ENCODE measurements at regions not wholly inside any gene's neighbourhood (a gene's known extent, or its start where the extent isn't known, plus 50 kb on each side); places are given as distances from the start of the nearest gene placed in this dataset.

- ATAC-seq = no peak
- H3K27ac ChIP-seq (ENCODE audit: low read depth, low read length) = no peak overlapping the region
- H3K4me3 ChIP-seq (ENCODE audit: low read length) = no peak overlapping the region
- ChIA-PET POLR2A (no interaction called here), CTCF (interaction anchor here (0.5 kb wide), 1 partner anchor 21 kb away, joined by 3 read pairs; no protein-coding TSS in a partner anchor)
- no peaks in the 10 kb centered on the region for H3K4me1 ChIP-seq (ENCODE audit: control insufficient read depth in 2 of 2, insufficient read depth in 2 of 2, low read length in 2 of 2)
- H3K36me3 ChIP-seq (ENCODE audit: control insufficient read depth in 2 of 3, insufficient read depth in 3 of 3, low read length in 3 of 3) = no peaks in the 10 kb centered on the region
- Mint-ChIP-seq H3K4me1 (no peaks in the 10 kb centered on the region), H3K9me3 (peaks cover 0 to 10% (median 0%) of the 10 kb centered on the region in 11 donors), H3K27ac (no peak overlapping the region), H3K27me3 (no peaks in the 10 kb centered on the region), H3K4me3 (no peak overlapping the region), H3K36me3 (no peaks in the 10 kb centered on the region)
- intact Hi-C loops (cut with micrococcal nuclease) = loop anchor here in 1 of 2 donors (10.0 kb wide), 1 partner anchor 64 kb away; no protein-coding TSS in a partner anchor
- H3K9me3 ChIP-seq (ENCODE audit: control insufficient read depth in 2 of 3, low read length in 3 of 3) = no peaks in the 10 kb centered on the region
- no peak for DNase-seq
- no peaks in the 10 kb centered on the region for H3K27me3 ChIP-seq (ENCODE audit: control insufficient read depth in 2 of 2, insufficient read depth in 2 of 2, low read length in 2 of 2)
These were observed 1650.6 kb upstream of the IGFBP7 start for GRCh38 chr4:58760737-58761136.

GRCh38 chr4:58760100-58760499, 1649.9 kb upstream of the IGFBP7 start:
- H3K36me3 ChIP-seq (ENCODE audit: control insufficient read depth in 2 of 3, insufficient read depth in 3 of 3, low read length in 3 of 3) = no peaks in the 10 kb centered on the region
- no peak overlapping the region for H3K4me3 ChIP-seq (ENCODE audit: low read length)
- no peaks in the 10 kb centered on the region for H3K4me1 ChIP-seq (ENCODE audit: control insufficient read depth in 2 of 2, insufficient read depth in 2 of 2, low read length in 2 of 2)
- no peaks in the 10 kb centered on the region for H3K4me1 Mint-ChIP-seq
- ChIA-PET POLR2A (no interaction called here), CTCF (no interaction called here)
- no peak for ATAC-seq
- H3K36me3 Mint-ChIP-seq = no peaks in the 10 kb centered on the region
- H3K9me3 Mint-ChIP-seq = peaks cover 0 to 10% (median 0%) of the 10 kb centered on the region in 11 donors
- H3K27me3 ChIP-seq (ENCODE audit: control insufficient read depth in 2 of 2, insufficient read depth in 2 of 2, low read length in 2 of 2) = no peaks in the 10 kb centered on the region
- H3K27me3 Mint-ChIP-seq = no peaks in the 10 kb centered on the region
- H3K4me3 Mint-ChIP-seq = no peak overlapping the region
- DNase-seq = no peak
- no peak overlapping the region for H3K27ac Mint-ChIP-seq
- no peaks in the 10 kb centered on the region for H3K9me3 ChIP-seq (ENCODE audit: control insufficient read depth in 2 of 3, low read length in 3 of 3)
- intact Hi-C loops (cut with micrococcal nuclease) = loop anchor here in 1 of 2 donors (10.0 kb wide), 1 partner anchor 65 kb away; no protein-coding TSS in a partner anchor
- H3K27ac ChIP-seq (ENCODE audit: low read depth, low read length) = no peak overlapping the region

- Histone ChIP-seq H3K4me1 (ENCODE audit: control insufficient read depth in 2 of 2, insufficient read depth in 2 of 2, low read length in 2 of 2) (no peaks in the 10 kb centered on the region), H3K9me3 (ENCODE audit: control insufficient read depth in 2 of 3, low read length in 3 of 3) (peaks cover 0 to 4% (median 0%) of the 10 kb centered on the region in 3 experiments), H3K36me3 (ENCODE audit: control insufficient read depth in 2 of 3, insufficient read depth in 3 of 3, low read length in 3 of 3) (no peaks in the 10 kb centered on the region), H3K4me3 (ENCODE audit: low read length) (no peak overlapping the region), H3K27ac (ENCODE audit: low read depth, low read length) (no peak overlapping the region), H3K27me3 (ENCODE audit: control insufficient read depth in 2 of 2, insufficient read depth in 2 of 2, low read length in 2 of 2) (no peaks in the 10 kb centered on the region)
- ATAC-seq (no peak), DNase-seq (no peak)
- CTCF ChIA-PET = no interaction called here
- Mint-ChIP-seq H3K4me1 (no peaks in the 10 kb centered on the region), H3K9me3 (peaks cover 0 to 9% (median 3%) of the 10 kb centered on the region in 11 donors), H3K27me3 (no peaks in the 10 kb centered on the region), H3K36me3 (no peaks in the 10 kb centered on the region), H3K4me3 (no peak overlapping the region), H3K27ac (no peak overlapping the region)
- intact Hi-C loops (cut with micrococcal nuclease) = no loop called here
- POLR2A ChIA-PET = no interaction called here
These were observed 1639.0 kb upstream of the IGFBP7 start for GRCh38 chr4:58749206-58749605.

- ATAC-seq = no peak
- no peaks in the 10 kb centered on the region for H3K27me3 Mint-ChIP-seq
- Histone ChIP-seq H3K4me3 (ENCODE audit: low read length) (no peak overlapping the region), H3K27me3 (ENCODE audit: control insufficient read depth in 2 of 2, insufficient read depth in 2 of 2, low read length in 2 of 2) (no peaks in the 10 kb centered on the region), H3K9me3 (ENCODE audit: control insufficient read depth in 2 of 3, low read length in 3 of 3) (no peaks in the 10 kb centered on the region), H3K36me3 (ENCODE audit: control insufficient read depth in 2 of 3, insufficient read depth in 3 of 3, low read length in 3 of 3) (no peaks in the 10 kb centered on the region), H3K27ac (ENCODE audit: low read depth, low read length) (no peak overlapping the region), H3K4me1 (ENCODE audit: control insufficient read depth in 2 of 2, insufficient read depth in 2 of 2, low read length in 2 of 2) (no peaks in the 10 kb centered on the region)
- H3K4me3 Mint-ChIP-seq = no peak overlapping the region
- no peaks in the 10 kb centered on the region for H3K4me1 Mint-ChIP-seq
- no peak for DNase-seq
- CTCF ChIA-PET = no interaction called here
- no peak overlapping the region for H3K27ac Mint-ChIP-seq
- peaks cover 0 to 32% (median 4%) of the 10 kb centered on the region in 11 donors for H3K9me3 Mint-ChIP-seq
- no peaks in the 10 kb centered on the region for H3K36me3 Mint-ChIP-seq
- POLR2A ChIA-PET = no interaction called here
- intact Hi-C loops (cut with micrococcal nuclease) = no loop called here
These were observed 1630.7 kb upstream of the IGFBP7 start for GRCh38 chr4:58740897-58741296.

GRCh38 chr4:58739275-58739674, 1629.1 kb upstream of the IGFBP7 start:
- DNase-seq (no peak), ATAC-seq (no peak)
- CTCF ChIA-PET = interaction anchor here (0.5 kb wide), 1 partner anchor 1213 kb away, joined by 4 read pairs; no protein-coding TSS in a partner anchor
- Histone ChIP-seq H3K36me3 (ENCODE audit: control insufficient read depth in 2 of 3, insufficient read depth in 3 of 3, low read length in 3 of 3) (no peaks in the 10 kb centered on the region), H3K4me1 (ENCODE audit: control insufficient read depth in 2 of 2, insufficient read depth in 2 of 2, low read length in 2 of 2) (no peaks in the 10 kb centered on the region), H3K27ac (ENCODE audit: low read depth, low read length) (no peak overlapping the region), H3K9me3 (ENCODE audit: control insufficient read depth in 2 of 3, low read length in 3 of 3) (no peaks in the 10 kb centered on the region), H3K27me3 (ENCODE audit: control insufficient read depth in 2 of 2, insufficient read depth in 2 of 2, low read length in 2 of 2) (no peaks in the 10 kb centered on the region), H3K4me3 (ENCODE audit: low read length) (no peak overlapping the region)
- intact Hi-C loops (cut with micrococcal nuclease) = no loop called here
- Mint-ChIP-seq H3K36me3 (no peaks in the 10 kb centered on the region), H3K4me1 (no peaks in the 10 kb centered on the region), H3K27ac (no peak overlapping the region), H3K27me3 (no peaks in the 10 kb centered on the region), H3K4me3 (no peak overlapping the region), H3K9me3 (peaks cover 0 to 32% (median 4%) of the 10 kb centered on the region in 11 donors)
- POLR2A ChIA-PET = no interaction called here

- Histone ChIP-seq H3K27me3 (ENCODE audit: control insufficient read depth in 2 of 2, insufficient read depth in 2 of 2, low read length in 2 of 2) (no peaks in the 10 kb centered on the region), H3K4me1 (ENCODE audit: control insufficient read depth in 2 of 2, insufficient read depth in 2 of 2, low read length in 2 of 2) (no peaks in the 10 kb centered on the region), H3K27ac (ENCODE audit: low read depth, low read length) (no peak overlapping the region), H3K9me3 (ENCODE audit: control insufficient read depth in 2 of 3, low read length in 3 of 3) (no peaks in the 10 kb centered on the region), H3K36me3 (ENCODE audit: control insufficient read depth in 2 of 3, insufficient read depth in 3 of 3, low read length in 3 of 3) (no peaks in the 10 kb centered on the region), H3K4me3 (ENCODE audit: low read length) (no peak overlapping the region)
- ATAC-seq (no peak), DNase-seq (no peak)
- CTCF ChIA-PET = no interaction called here
- H3K9me3 Mint-ChIP-seq = peaks cover 0 to 32% (median 4%) of the 10 kb centered on the region in 11 donors
- no peaks in the 10 kb centered on the region for H3K4me1 Mint-ChIP-seq
- no peak overlapping the region for H3K4me3 Mint-ChIP-seq
- no peaks in the 10 kb centered on the region for H3K27me3 Mint-ChIP-seq
- no peak overlapping the region for H3K27ac Mint-ChIP-seq
- no peaks in the 10 kb centered on the region for H3K36me3 Mint-ChIP-seq
- POLR2A ChIA-PET = no interaction called here
- intact Hi-C loops (cut with micrococcal nuclease) = no loop called here
These were observed 1628.2 kb upstream of the IGFBP7 start for GRCh38 chr4:58738375-58738774.

GRCh38 chr4:58734030-58734674, 1624.0 kb upstream of the IGFBP7 start:
- Mint-ChIP-seq H3K27me3 (no peaks in the 10 kb centered on the region), H3K36me3 (no peaks in the 10 kb centered on the region), H3K4me1 (no peaks in the 10 kb centered on the region), H3K27ac (no peak overlapping the region), H3K4me3 (no peak overlapping the region), H3K9me3 (peaks cover 0 to 19% (median 0%) of the 10 kb centered on the region in 11 donors)
- Histone ChIP-seq H3K27ac (ENCODE audit: low read depth, low read length) (no peak overlapping the region), H3K4me3 (ENCODE audit: low read length) (no peak overlapping the region), H3K27me3 (ENCODE audit: control insufficient read depth in 2 of 2, insufficient read depth in 2 of 2, low read length in 2 of 2) (no peaks in the 10 kb centered on the region), H3K36me3 (ENCODE audit: control insufficient read depth in 2 of 3, insufficient read depth in 3 of 3, low read length in 3 of 3) (no peaks in the 10 kb centered on the region), H3K9me3 (ENCODE audit: control insufficient read depth in 2 of 3, low read length in 3 of 3) (no peaks in the 10 kb centered on the region), H3K4me1 (ENCODE audit: control insufficient read depth in 2 of 2, insufficient read depth in 2 of 2, low read length in 2 of 2) (no peaks in the 10 kb centered on the region)
- intact Hi-C loops (cut with micrococcal nuclease) = no loop called here
- DNase-seq = no peak
- POLR2A ChIA-PET = no interaction called here
- no peak for ATAC-seq
- CTCF ChIA-PET = no interaction called here

Data from naive thymus-derived CD4-positive, alpha-beta T cell (primary cell).